Upper lobe of left lung (tissue), 6 donors: ENCODE measurements at regions not wholly inside any gene's neighbourhood (a gene's known extent, or its start where the extent isn't known, plus 50 kb on each side); places are given as distances from the start of the nearest gene placed in this dataset.
"Not testable (repeated sequence)": the region's sequence is repeated elsewhere in the genome, so short reads cannot be mapped to it uniquely, and the experiment has no call there.

ENCODE experiments used
- ATAC-seq, 2 donors: fragments of 200-7000 bp; cut with Tn5 transposase; one replicate each; pipeline ENCODE4 v1.9.1; 2022; ENCODE audit warnings: mild to moderate bottlenecking in 2 of 2, moderate library complexity in 2 of 2; ENCODE audit not compliant: low FRiP score in 2 of 2
- DNase-seq, 2 donors: peaks; one replicate each; pipeline ENCODE4 v3.0.0-alpha.2; 2019 to 2020
- H3K27ac ChIP-seq, 4 donors: fragments of 200-600 bp; sonication (generic); one replicate each; pipeline ENCODE4 v1.5.1; 2016 to 2019
- H3K27me3 ChIP-seq, 4 donors: fragments of 200-600 bp; sonication (generic); one replicate each; pipeline ENCODE4 v1.5.1; 2017 to 2019
- H3K36me3 ChIP-seq, 4 donors: fragments of 200-600 bp; sonication (generic); one replicate each; pipeline ENCODE4 v1.5.1; 2016 to 2019
- H3K4me1 ChIP-seq, 4 donors: fragments of 200-600 bp; sonication (generic); one replicate each; pipeline ENCODE4 v1.5.1; 2018 to 2019
- H3K4me3 ChIP-seq, 4 donors: fragments of 200-600 bp; sonication (generic); one replicate each; pipeline ENCODE4 v1.5.1; 2017 to 2019; ENCODE audit warnings: mild to moderate bottlenecking in 2 of 4, moderate library complexity in 1 of 4
- H3K9me3 ChIP-seq, 4 donors: fragments of 200-600 bp; sonication (generic); one replicate each; pipeline ENCODE4 v1.5.1; 2018 to 2019
- EP300 ChIP-seq, 4 donors: sonication (generic); formaldehyde crosslinking; IDR thresholded peaks; one replicate each; pipeline ENCODE4 v1.5.1; 2017; ENCODE audit warnings: antibody characterized with exemption in 4 of 4, control low read depth in 2 of 4
- POLR2A ChIP-seq, 4 donors: fragments of 450-650 bp; IDR thresholded peaks; one replicate each; pipeline ENCODE4 v1.5.1; 2016 to 2017; ENCODE audit warnings: antibody characterized with exemption in 4 of 4, mild to moderate bottlenecking in 2 of 4
- POLR2AphosphoS5 ChIP-seq, 2 donors: sonication (generic); formaldehyde crosslinking; IDR thresholded peaks; one replicate each; pipeline ENCODE4 v1.5.1; 2017; ENCODE audit warnings: antibody characterized with exemption in 2 of 2
- WGBS, 2 donors: methylation state at CpG; one replicate each; pipeline ENCODE4 v1.1.5; 2017 to 2018; 5-methylcytosine and 5-hydroxymethylcytosine counted together
- TF ChIP-seq, protein P1 (sequence below), 6 experiments: fragments of 450-650 bp in 4 of 6; fragments of 200-600 bp in 2 of 6; sonication (generic) in 2 of 6; IDR thresholded peaks; one replicate each; pipeline ENCODE4 v1.5.1; 2016 to 2019; ENCODE audit warnings: antibody characterized with exemption in 6 of 6
- donor health status: DM: no; HTN: no; CAD: no; lungs with moderate emphysema.
- donor health status: DM: no; HTN: yes; CAD: no; lungs with severe emphysema.

DNA sequence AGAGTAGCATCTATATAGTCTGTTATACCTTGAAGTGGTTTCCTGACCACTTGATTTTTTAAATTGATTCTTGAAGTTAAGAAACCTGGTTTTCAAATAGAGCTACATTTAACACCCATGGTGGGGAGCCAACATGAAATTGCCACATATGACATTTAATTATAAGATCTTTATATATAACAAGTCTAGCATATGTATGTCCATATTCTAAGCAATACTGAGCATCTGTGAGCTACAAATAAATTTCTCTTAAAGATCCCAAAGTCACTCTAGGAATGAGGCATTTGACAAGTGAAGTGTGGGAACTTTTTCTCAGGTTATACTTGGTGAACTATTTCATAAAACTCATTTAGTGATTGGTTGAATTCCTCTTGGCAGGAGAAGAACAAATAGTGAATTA, 132.5 kb downstream of the RPL10L start:
- no peak for TF ChIP-seq EP300 (IDR thresholded peaks at IDR 0.05)
- TF ChIP-seq POLR2A (IDR thresholded peaks at IDR 0.05), result no peak
- no peak for TF ChIP-seq POLR2AphosphoS5 (IDR thresholded peaks at IDR 0.05)
- no peak for DNase-seq
- no peak for ATAC-seq
- Histone ChIP-seq H3K27ac (no peak overlapping the region), H3K27me3 (no peaks in the 10 kb centered on the region), H3K4me1 (no peaks in the 10 kb centered on the region), H3K9me3 (no peaks in the 10 kb centered on the region), H3K4me3 (no peak overlapping the region), H3K36me3 (no peaks in the 10 kb centered on the region)

DNA sequence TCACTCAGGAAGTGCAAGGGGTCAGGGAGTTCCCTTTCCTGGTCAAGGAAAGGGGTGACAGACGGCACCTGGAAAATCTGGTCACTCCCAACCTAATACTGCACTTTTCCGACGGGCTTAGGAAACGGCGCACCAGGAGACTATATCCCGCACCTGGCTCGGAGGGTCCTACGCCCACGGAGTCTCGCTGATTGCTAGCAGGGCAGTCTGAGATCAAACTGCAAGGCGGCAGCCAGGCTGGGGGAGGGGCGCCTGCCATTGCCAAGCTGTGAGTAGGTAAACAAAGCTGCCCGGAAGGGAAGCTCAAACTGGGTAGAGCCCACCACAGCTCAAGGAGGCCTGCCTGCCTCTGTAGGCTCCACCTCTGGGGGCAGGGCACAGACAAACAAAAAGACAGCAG, 142.8 kb downstream of the RPL10L start:
- not testable (repeated sequence) for H3K36me3 ChIP-seq, H3K4me3 ChIP-seq, H3K27ac ChIP-seq, H3K4me1 ChIP-seq, H3K9me3 ChIP-seq, ATAC-seq, H3K27me3 ChIP-seq
- peak in 1 of 2 donors; percentile 31 for DNase-seq
- 79 to 88% methylated on average over 2 to 13 of the region's 13 CpGs for WGBS, 2 donors

DNA sequence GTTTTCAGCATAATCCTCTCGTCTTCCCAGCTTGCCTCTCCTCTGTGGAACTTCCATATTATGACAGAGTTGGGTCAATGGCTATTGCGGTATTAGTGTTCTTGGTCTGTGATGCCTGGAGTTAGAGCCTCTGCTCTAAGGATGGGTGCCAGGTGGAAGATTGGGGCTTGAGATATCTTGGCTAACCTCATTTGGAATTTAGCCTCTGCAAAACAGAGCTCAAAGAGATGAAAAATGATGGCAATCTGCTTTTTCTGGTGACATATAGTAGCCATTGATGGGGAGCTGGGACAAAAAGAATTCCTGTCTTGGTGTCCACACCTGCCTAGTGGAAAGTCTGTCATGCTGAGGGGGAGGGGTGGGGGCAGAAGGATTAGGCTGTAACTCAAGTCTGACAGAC, 152.1 kb downstream of the RPL10L start:
- Histone ChIP-seq H3K9me3 (no peaks in the 10 kb centered on the region), H3K27ac (no peak overlapping the region), H3K4me3 (no peak overlapping the region), H3K27me3 (no peaks in the 10 kb centered on the region), H3K4me1 (no peaks in the 10 kb centered on the region), H3K36me3 (no peaks in the 10 kb centered on the region)
- 89 to 95% methylated on average over 2 of the region's 2 CpGs for WGBS, 2 donors
- DNase-seq (no peak), ATAC-seq (no peak)
- TF ChIP-seq POLR2AphosphoS5 (IDR thresholded peaks at IDR 0.05), result no peak
- no peak for TF ChIP-seq EP300 (IDR thresholded peaks at IDR 0.05)
- TF ChIP-seq, protein P1, sequence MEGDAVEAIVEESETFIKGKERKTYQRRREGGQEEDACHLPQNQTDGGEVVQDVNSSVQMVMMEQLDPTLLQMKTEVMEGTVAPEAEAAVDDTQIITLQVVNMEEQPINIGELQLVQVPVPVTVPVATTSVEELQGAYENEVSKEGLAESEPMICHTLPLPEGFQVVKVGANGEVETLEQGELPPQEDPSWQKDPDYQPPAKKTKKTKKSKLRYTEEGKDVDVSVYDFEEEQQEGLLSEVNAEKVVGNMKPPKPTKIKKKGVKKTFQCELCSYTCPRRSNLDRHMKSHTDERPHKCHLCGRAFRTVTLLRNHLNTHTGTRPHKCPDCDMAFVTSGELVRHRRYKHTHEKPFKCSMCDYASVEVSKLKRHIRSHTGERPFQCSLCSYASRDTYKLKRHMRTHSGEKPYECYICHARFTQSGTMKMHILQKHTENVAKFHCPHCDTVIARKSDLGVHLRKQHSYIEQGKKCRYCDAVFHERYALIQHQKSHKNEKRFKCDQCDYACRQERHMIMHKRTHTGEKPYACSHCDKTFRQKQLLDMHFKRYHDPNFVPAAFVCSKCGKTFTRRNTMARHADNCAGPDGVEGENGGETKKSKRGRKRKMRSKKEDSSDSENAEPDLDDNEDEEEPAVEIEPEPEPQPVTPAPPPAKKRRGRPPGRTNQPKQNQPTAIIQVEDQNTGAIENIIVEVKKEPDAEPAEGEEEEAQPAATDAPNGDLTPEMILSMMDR (IDR thresholded peaks at IDR 0.05), result no peak

DNA sequence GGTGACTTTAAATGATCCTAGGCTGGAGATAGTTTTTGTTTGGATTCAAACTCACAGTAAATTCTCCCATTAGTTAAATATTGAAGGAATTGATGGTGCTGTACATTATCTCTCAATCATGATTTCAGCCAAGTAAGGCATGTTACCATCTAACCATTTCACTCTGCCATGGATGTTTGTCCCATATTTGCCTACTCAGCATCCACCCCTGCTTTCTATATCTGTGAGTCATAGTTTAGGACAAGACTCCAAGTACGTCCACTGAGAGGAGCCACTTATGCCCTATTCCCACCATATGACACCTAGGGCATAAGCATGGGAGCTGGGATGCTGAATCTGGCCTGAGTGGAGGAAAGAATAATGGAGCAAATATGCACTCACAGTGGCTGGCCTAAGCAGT, 155.2 kb downstream of the RPL10L start:
- TF ChIP-seq POLR2AphosphoS5 (IDR thresholded peaks at IDR 0.05) (no peak), EP300 (IDR thresholded peaks at IDR 0.05) (no peak), POLR2A (IDR thresholded peaks at IDR 0.05) (no peak)
- TF ChIP-seq, protein P1 (IDR thresholded peaks at IDR 0.05), result no peak
- no peak for ATAC-seq

DNA sequence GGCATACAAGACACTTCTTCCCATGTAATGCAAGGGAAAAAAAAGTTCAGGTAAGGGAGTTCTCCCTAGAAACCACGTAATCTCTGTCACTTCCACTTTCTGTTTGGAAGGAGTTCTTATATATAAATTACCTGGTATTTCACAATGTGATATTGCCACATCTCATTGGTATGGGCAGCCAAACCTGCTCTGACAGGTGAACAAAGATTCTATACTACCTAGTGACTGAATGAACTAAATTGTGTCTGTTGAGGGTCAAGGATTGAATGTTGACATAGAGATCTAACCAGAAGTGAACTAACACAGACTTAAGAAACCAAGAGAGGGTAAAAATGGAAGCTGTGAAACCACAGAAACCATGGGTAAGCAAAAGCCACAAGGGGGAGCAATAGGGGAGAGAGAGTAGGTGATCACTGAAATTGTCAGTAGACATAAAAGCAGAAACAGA, 161.3 kb downstream of the RPL10L start:
- peak overlapping the region in 1 of 4 donors; percentile 5 for H3K4me3 ChIP-seq
- 37 to 48% methylated on average over 1 of the region's 1 CpG for WGBS, 2 donors
- ATAC-seq, result peak in 1 of 2 donors; percentile 38

More for the DNA sequence above, 155.2 kb downstream of the RPL10L start:
- no peaks in the 10 kb centered on the region for H3K27me3 ChIP-seq
- DNase-seq, result no peak
- H3K4me3 ChIP-seq, result no peak overlapping the region
- WGBS, 2 donors, result 92 to 93% methylated on average over 1 of the region's 1 CpG
- no peak overlapping the region for H3K27ac ChIP-seq
- no peaks in the 10 kb centered on the region for H3K9me3 ChIP-seq
- H3K4me1 ChIP-seq, result no peaks in the 10 kb centered on the region
- no peaks in the 10 kb centered on the region for H3K36me3 ChIP-seq

DNA sequence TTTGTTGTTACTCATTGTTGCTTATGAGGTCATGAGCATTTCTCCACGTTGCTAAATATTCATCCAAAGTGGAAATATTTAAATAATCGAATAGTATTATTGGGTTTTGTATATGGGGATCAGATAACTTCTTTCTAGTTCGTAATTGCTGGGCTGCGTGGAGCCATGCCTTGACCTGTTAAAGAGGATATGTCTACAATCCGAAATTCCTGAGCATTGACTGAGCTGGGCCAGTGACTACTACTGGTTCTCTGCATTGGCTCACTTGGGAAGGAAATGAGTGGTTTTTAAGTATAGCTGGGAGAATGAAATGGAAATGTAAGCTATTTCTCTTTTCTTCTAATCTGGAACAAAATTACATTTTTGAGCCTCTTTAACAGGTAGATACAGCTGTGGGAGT, 163.2 kb downstream of the RPL10L start:
- H3K36me3 ChIP-seq, result no peaks in the 10 kb centered on the region
- WGBS, 2 donors, result 83 to 88% methylated on average over 5 of the region's 5 CpGs
- no peak overlapping the region for H3K4me3 ChIP-seq
- no peaks in the 10 kb centered on the region for H3K4me1 ChIP-seq
- H3K9me3 ChIP-seq, result no peaks in the 10 kb centered on the region
- no peak for ATAC-seq
- no peaks in the 10 kb centered on the region for H3K27me3 ChIP-seq
- no peak for TF ChIP-seq POLR2AphosphoS5 (IDR thresholded peaks at IDR 0.05)
- no peak for TF ChIP-seq EP300 (IDR thresholded peaks at IDR 0.05)
- no peak for TF ChIP-seq POLR2A (IDR thresholded peaks at IDR 0.05)
- TF ChIP-seq, protein P1 (IDR thresholded peaks at IDR 0.05), result no peak
- no peak for DNase-seq
- no peak overlapping the region for H3K27ac ChIP-seq

More for the DNA sequence above, 161.3 kb downstream of the RPL10L start:
- H3K4me1 ChIP-seq, result no peaks in the 10 kb centered on the region
- H3K27me3 ChIP-seq, result no peaks in the 10 kb centered on the region
- no peak for DNase-seq
- no peaks in the 10 kb centered on the region for H3K36me3 ChIP-seq
- H3K9me3 ChIP-seq, result no peaks in the 10 kb centered on the region
- TF ChIP-seq, protein P1 (IDR thresholded peaks at IDR 0.05), result peak in 1 of 6 experiments; percentile 33
- no peak for TF ChIP-seq POLR2AphosphoS5 (IDR thresholded peaks at IDR 0.05)
- H3K27ac ChIP-seq, result no peak overlapping the region
